CD4-positive, alpha-beta T cell treated with Interleukin-6 for 4 hours (primary cell): ENCODE measurements at regions not wholly inside any gene's neighbourhood (a gene's known extent, or its start where the extent isn't known, plus 50 kb on each side); places are given as distances from the start of the nearest gene placed in this dataset.

Source experiments
- DNase-seq: peaks from one replicate; pipeline ENCODE4 v3.0.0-alpha.2; 2020; ENCODE audit warnings: mixed read lengths

GRCh38 chr3:30170681-30171438 is 435.5 kb upstream of the TGFBR2 start:
- no peak for DNase-seq

GRCh38 chr3:30174357-30174756 is 432.0 kb upstream of the TGFBR2 start:
- no peak for DNase-seq

- DNase-seq, result no peak
Observed at GRCh38 chr3:30180310-30181177, 425.9 kb upstream of the TGFBR2 start.

GRCh38 chr3:30181178-30181465 is 425.3 kb upstream of the TGFBR2 start:
- DNase-seq, result no peak

- DNase-seq, result no peak
Observed at GRCh38 chr3:30181581-30181980, 424.8 kb upstream of the TGFBR2 start.

GRCh38 chr3:30183421-30183820 is 423.0 kb upstream of the TGFBR2 start:
- no peak for DNase-seq

GRCh38 chr3:30184091-30184810 is 422.1 kb upstream of the TGFBR2 start:
- DNase-seq, result no peak

GRCh38 chr3:30185872-30186271 is 420.5 kb upstream of the TGFBR2 start:
- DNase-seq, result no peak

- DNase-seq, result no peak
Observed at GRCh38 chr3:30186741-30187219, 419.6 kb upstream of the TGFBR2 start.

GRCh38 chr3:30187366-30187765 is 419.0 kb upstream of the TGFBR2 start:
- DNase-seq, result no peak

GRCh38 chr3:30188713-30189112 is 417.7 kb upstream of the TGFBR2 start:
- no peak for DNase-seq

- no peak for DNase-seq
Observed at GRCh38 chr3:30189900-30190299, 416.5 kb upstream of the TGFBR2 start.

- no peak for DNase-seq
Observed at GRCh38 chr3:30193625-30194044, 412.8 kb upstream of the TGFBR2 start.

GRCh38 chr3:30195352-30195751 is 411.0 kb upstream of the TGFBR2 start:
- DNase-seq, result no peak

- no peak for DNase-seq
Observed at GRCh38 chr3:30198162-30198561, 408.2 kb upstream of the TGFBR2 start.

GRCh38 chr3:30199096-30199759 is 407.2 kb upstream of the TGFBR2 start:
- DNase-seq, result peak; percentile 78

- no peak for DNase-seq
Observed at GRCh38 chr3:30199855-30200254, 406.5 kb upstream of the TGFBR2 start.

- DNase-seq, result no peak
Observed at GRCh38 chr3:30201715-30202114, 404.7 kb upstream of the TGFBR2 start.

GRCh38 chr3:30203301-30203700 is 403.1 kb upstream of the TGFBR2 start:
- no peak for DNase-seq

- DNase-seq, result no peak
Observed at GRCh38 chr3:30204126-30204525, 402.3 kb upstream of the TGFBR2 start.

GRCh38 chr3:30206051-30206450 is 400.4 kb upstream of the TGFBR2 start:
- DNase-seq, result no peak

GRCh38 chr3:30221619-30222018 is 384.8 kb upstream of the TGFBR2 start:
- DNase-seq, result no peak

GRCh38 chr3:30222441-30222840 is 384.0 kb upstream of the TGFBR2 start:
- DNase-seq, result no peak
